ENCODE measurements at regions not wholly inside any gene's neighbourhood (a gene's known extent, or its start where the extent isn't known, plus 50 kb on each side); places are given as distances from the start of the nearest gene placed in this dataset.

- TF ChIP-seq CTCF (IDR thresholded peaks at IDR 0.05) = no peak
- no peak for TF ChIP-seq POLR2A (IDR thresholded peaks at IDR 0.05)
These were observed 240.5 kb upstream of the TMCO5A start for GRCh38 chr15:37693926-37694325.
